Urinary bladder (tissue), 3 donors: ENCODE measurements at regions not wholly inside any gene's neighbourhood (a gene's known extent, or its start where the extent isn't known, plus 50 kb on each side); places are given as distances from the start of the nearest gene placed in this dataset.
"Not testable (repeated sequence)": the region's sequence is repeated elsewhere in the genome, so short reads cannot be mapped to it uniquely, and the experiment has no call there.

Experiments used
- DNase-seq: peaks from one replicate; pipeline ENCODE4 v3.0.0-alpha.2; 2015; ENCODE audit errors: extremely low spot score
- H3K27ac ChIP-seq: one replicate; pipeline ENCODE4 v1.5.1; 2013; ENCODE audit warnings: low read depth, mild to moderate bottlenecking, moderate library complexity
- H3K36me3 ChIP-seq: one replicate; pipeline ENCODE4 v1.6.1; 2013; ENCODE audit warnings: mild to moderate bottlenecking, moderate library complexity; ENCODE audit not compliant: insufficient read depth
- H3K4me1 ChIP-seq: one replicate; pipeline ENCODE4 v1.6.1; 2013; ENCODE audit warnings: mild to moderate bottlenecking, moderate library complexity; ENCODE audit not compliant: insufficient read depth
- H3K4me3 ChIP-seq: one replicate; pipeline ENCODE4 v1.5.1; 2013; ENCODE audit warnings: low read depth, low read length
- WGBS: extraction: QIAGEN DNeasy Blood & Tissue Kit; methylation state at CpG from one replicate; pipeline ENCODE4 v1.1.7; 2013; 5-methylcytosine and 5-hydroxymethylcytosine counted together
- donor health status: healthy with polysubstance abuse.
- donor health status: healthy.

DNA sequence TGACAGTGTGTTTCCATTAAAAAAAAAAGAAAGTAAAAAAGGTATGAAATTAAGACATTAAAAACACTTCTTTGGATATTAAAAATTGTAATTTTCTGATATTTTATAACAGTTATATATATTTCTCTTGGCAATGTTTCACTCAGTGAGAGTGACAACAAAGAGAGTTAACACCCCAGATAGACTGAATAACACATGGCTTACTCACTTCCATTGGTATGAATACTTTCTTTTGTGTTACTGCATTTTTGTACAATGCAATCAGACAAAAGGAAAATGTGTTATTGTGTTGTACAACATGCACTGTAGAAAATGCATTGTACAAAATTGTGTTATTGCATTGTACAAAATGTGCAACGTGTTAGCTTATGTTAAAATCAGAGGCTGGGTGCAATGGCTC, 676.6 kb upstream of the AMELY start:
- not testable (repeated sequence) for H3K4me1 ChIP-seq, H3K36me3 ChIP-seq, H3K4me3 ChIP-seq, H3K27ac ChIP-seq, DNase-seq
- WGBS: 80% methylated on average over 1 of the region's 1 CpG

DNA sequence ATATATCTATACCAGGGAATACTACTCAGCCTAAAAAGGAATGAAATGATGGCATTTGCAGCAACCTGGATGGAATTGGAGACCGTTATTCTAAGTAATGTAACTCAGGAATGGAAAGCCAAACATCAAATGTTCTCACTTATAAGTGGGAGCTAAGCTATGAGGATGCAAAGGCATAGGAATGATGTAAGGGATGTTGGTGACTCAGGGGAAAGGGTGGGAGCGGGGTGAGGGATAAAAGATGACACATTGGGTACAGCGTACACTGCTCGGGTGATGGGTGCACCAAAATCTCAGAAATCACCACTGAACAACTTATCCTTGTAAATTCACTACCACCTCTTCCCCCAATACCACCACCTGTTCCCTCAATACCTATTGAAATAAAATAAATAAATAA, 651.0 kb upstream of the AMELY start:
- Histone ChIP-seq H3K4me3 (no peak overlapping the region), H3K27ac (no peak overlapping the region), H3K36me3 (no peaks in the 10 kb centered on the region), H3K4me1 (no peaks in the 10 kb centered on the region)
- DNase-seq: no peak
- WGBS: 93% methylated on average over 4 of the region's 4 CpGs

DNA sequence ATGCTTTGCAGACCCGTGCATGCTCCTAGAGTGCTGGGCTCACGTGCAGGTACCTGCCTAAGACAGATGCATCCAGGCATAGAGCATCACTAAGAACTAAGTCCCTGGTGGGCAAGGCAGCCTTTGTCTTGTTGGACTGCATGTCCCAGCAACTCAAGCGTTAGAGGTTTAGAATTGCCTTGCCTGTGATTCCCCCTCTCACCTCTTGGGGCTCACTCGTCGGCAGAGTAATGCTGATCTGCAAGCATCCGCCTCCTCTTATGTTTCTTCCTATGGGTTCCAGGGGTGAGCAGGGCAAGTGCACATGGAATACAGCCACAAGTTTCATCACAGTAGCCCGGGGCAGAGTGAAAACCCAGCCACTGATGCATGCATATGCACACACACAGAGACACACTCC, 646.1 kb upstream of the AMELY start:
- WGBS: 55% methylated on average over 7 of the region's 7 CpGs
- DNase-seq: no peak
- H3K27ac ChIP-seq: no peak overlapping the region
- H3K36me3 ChIP-seq: no peaks in the 10 kb centered on the region
- no peak overlapping the region for H3K4me3 ChIP-seq
- no peaks in the 10 kb centered on the region for H3K4me1 ChIP-seq

GRCh38 chrY:7555006-7555405, 643.5 kb upstream of the AMELY start:
- Histone ChIP-seq H3K4me1 (no peaks in the 10 kb centered on the region), H3K36me3 (no peaks in the 10 kb centered on the region), H3K4me3 (no peak overlapping the region), H3K27ac (no peak overlapping the region)
- 62% methylated on average over 6 of the region's 6 CpGs for WGBS
- no peak for DNase-seq

GRCh38 chrY:7545060-7545459, 633.5 kb upstream of the AMELY start:
- WGBS: 82% methylated on average over 1 of the region's 1 CpG
- DNase-seq: no peak

GRCh38 chrY:7544172-7544770, 632.7 kb upstream of the AMELY start:
- Histone ChIP-seq H3K4me1 (no peaks in the 10 kb centered on the region), H3K36me3 (no peaks in the 10 kb centered on the region), H3K4me3 (no peak overlapping the region), H3K27ac (no peak overlapping the region)
- no peak for DNase-seq

More at GRCh38 chrY:7545060-7545459, 633.5 kb upstream of the AMELY start:
- Histone ChIP-seq H3K4me3 (no peak overlapping the region), H3K36me3 (no peaks in the 10 kb centered on the region), H3K4me1 (no peaks in the 10 kb centered on the region), H3K27ac (no peak overlapping the region)

DNA sequence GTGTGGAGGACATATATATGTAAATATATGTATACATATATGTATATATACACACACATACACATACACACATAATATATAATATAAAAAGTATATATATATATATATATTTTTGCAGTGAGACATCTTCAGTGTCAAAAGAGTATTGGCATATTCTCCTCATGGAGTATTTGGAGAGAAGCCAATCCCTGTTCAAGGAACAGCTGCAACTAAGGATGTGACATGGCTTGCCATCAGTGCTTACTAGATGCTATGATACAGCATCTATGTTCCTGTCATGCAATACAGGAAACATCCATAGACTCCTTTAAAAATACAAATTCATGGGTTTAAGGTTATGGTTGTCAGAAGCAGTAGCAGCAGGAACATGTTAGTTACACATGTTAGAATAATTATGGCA, 632.0 kb upstream of the AMELY start:
- Histone ChIP-seq H3K36me3 (no peaks in the 10 kb centered on the region), H3K4me3 (no peak overlapping the region), H3K4me1 (no peaks in the 10 kb centered on the region), H3K27ac (no peak overlapping the region)
- DNase-seq: no peak

DNA sequence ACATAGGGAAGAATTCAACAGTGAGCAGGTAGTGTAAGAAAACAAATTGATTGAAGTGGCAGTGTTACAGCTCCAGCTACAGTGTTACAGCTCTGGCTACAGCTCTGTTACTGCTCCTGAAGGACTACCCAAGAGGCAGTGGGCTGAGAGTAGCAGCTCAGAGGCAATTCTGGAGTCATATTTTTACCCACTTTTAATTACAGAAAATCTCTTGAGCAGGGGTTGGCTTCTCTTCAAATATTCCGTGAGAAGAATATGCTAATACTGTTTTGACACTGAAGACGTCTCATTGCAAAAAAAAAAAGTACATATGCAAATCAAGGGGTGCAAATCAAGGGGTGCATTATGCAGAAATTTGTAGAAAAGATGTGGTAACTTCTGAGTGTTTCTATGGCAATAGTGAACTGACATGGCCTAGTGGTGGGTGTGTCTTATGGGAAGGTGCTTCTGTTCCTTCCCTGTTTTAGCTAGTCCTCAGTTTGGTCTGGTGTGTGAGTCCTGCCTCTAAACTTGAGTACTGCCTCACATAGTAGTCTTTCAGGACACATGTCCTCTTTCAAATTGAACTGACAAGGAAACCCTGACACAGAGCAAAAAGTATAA, 630.8 kb upstream of the AMELY start:
- Histone ChIP-seq H3K27ac (no peak overlapping the region), H3K4me3 (no peak overlapping the region), H3K36me3 (no peaks in the 10 kb centered on the region), H3K4me1 (no peaks in the 10 kb centered on the region)
- no peak for DNase-seq
- WGBS: 83% methylated on average over 2 of the region's 2 CpGs

DNA sequence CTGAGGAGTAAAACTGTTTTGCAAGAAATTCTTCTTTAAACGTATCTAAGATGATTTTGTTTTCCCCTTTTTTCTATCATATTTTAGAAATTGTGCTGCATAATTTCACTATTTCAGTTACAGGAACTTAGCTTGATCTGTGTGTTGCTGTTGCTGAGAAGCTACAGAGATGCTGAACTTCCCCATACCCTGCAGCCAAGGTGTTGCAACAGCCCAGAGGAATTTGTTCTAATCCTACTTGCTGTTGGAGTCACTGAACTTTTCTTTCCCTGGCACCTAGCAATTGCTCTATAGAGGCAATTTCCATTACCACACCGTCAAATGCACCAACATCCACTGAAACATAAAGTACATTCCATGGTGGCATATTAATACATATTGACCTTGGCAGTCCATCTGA, 617.8 kb upstream of the AMELY start:
- no peak for DNase-seq
- WGBS: 73% methylated on average over 2 of the region's 2 CpGs
- Histone ChIP-seq H3K36me3 (no peaks in the 10 kb centered on the region), H3K27ac (no peak overlapping the region), H3K4me3 (no peak overlapping the region), H3K4me1 (no peaks in the 10 kb centered on the region)

DNA sequence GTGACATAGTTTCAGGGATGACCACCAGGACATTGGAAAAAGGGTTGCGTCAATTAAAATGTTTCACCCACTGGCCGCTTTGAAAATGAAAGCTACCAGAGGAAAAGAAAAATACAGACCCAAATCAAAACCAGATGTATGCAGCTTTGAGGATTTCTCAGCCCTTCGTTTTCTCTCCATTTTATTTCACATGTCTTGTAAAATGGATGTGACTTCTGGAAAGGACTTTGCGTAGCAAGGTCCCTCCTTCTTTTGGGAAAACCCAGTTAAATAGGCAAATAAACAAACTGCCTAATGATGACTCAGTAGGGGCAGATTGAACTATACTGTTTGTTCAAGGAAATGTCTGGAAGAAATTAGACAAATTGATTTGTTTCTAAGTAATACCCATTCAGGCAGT, 616.0 kb upstream of the AMELY start:
- 51% methylated on average over 4 of the region's 4 CpGs for WGBS
- not testable (repeated sequence) for DNase-seq, H3K4me1 ChIP-seq

GRCh38 chrY:7518387-7518786, 606.8 kb upstream of the AMELY start:
- no peak overlapping the region for H3K4me3 ChIP-seq
- H3K4me1 ChIP-seq: no peaks in the 10 kb centered on the region
- no peaks in the 10 kb centered on the region for H3K36me3 ChIP-seq
- WGBS: 96% methylated on average over 1 of the region's 1 CpG
- no peak for DNase-seq
- no peak overlapping the region for H3K27ac ChIP-seq

More for the DNA sequence above, 616.0 kb upstream of the AMELY start:
- not testable (repeated sequence) for H3K27ac ChIP-seq, H3K36me3 ChIP-seq, H3K4me3 ChIP-seq

- WGBS: 39% methylated on average over 3 of the region's 3 CpGs
- DNase-seq: no peak
- Histone ChIP-seq H3K4me1 (no peaks in the 10 kb centered on the region), H3K4me3 (no peak overlapping the region), H3K36me3 (no peaks in the 10 kb centered on the region), H3K27ac (no peak overlapping the region)
These were observed 604.7 kb upstream of the AMELY start for GRCh38 chrY:7516268-7516667.

DNA sequence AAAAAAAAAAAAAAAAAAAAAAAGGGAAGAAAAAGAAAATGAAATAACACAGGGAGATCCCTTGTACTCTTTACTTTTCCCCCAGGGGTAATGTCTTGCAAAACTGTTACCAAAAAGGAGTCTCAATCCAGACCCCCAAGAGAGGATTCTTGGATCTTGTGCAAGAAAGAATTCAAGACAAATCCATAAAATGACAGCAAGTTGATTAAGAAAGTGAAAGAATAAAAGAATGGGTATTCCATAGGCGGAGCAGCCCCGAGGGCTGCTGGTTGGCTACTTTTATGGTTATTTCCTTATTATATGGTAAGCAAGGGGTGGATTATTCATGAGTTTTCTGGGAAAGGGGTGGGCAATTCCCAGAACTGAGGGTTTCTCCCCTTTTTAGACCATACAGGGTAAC, 604.3 kb upstream of the AMELY start:
- WGBS: 90% methylated on average over 2 of the region's 2 CpGs
- DNase-seq: no peak

GRCh38 chrY:7502896-7503295, 591.3 kb upstream of the AMELY start:
- 89% methylated on average over 5 of the region's 5 CpGs for WGBS
- no peak overlapping the region for H3K27ac ChIP-seq
- no peaks in the 10 kb centered on the region for H3K4me1 ChIP-seq
- no peak overlapping the region for H3K4me3 ChIP-seq
- no peaks in the 10 kb centered on the region for H3K36me3 ChIP-seq
- DNase-seq: no peak

More for the DNA sequence above, 604.3 kb upstream of the AMELY start:
- Histone ChIP-seq H3K36me3 (no peaks in the 10 kb centered on the region), H3K4me1 (no peaks in the 10 kb centered on the region), H3K27ac (no peak overlapping the region), H3K4me3 (no peak overlapping the region)

- H3K36me3 ChIP-seq: no peaks in the 10 kb centered on the region
- no peaks in the 10 kb centered on the region for H3K4me1 ChIP-seq
- no peak overlapping the region for H3K27ac ChIP-seq
- no peak for DNase-seq
- no peak overlapping the region for H3K4me3 ChIP-seq
- WGBS: 97% methylated on average over 2 of the region's 2 CpGs
These were observed 589.7 kb upstream of the AMELY start for GRCh38 chrY:7501236-7501635.
